ENCODE measurements at regions not wholly inside any gene's neighbourhood (a gene's known extent, or its start where the extent isn't known, plus 50 kb on each side); places are given as distances from the start of the nearest gene placed in this dataset.

DNA sequence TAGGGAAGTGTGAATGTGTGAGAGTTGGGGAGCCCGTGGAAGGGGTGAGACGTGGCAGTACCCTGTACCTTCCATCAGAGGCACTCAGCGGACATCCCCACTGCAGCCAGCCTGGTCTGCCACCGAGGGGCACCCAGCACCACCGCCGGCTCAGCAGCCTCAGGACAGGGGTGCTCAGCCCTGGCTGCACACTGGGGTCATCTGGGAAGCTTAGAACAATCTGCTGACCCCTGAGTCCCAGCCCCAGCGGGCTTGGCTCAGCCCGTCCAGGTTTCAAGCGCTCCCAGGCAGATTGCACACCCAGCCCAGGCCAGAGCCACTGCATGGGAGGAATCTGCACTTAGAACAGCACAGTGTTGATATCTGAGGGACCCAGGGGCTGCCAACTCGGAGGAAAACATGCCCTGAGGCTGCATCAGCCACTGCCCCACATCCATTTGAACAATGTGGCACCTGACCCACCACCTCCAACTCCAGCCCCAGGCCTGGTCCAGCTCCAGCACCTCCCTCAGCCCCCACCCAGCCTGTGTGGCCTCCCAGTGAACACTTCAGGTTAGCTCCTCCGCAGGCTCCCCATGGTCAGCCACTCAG is 147.1 kb upstream of the OTOS start:
- DNase-seq = no peak

DNA sequence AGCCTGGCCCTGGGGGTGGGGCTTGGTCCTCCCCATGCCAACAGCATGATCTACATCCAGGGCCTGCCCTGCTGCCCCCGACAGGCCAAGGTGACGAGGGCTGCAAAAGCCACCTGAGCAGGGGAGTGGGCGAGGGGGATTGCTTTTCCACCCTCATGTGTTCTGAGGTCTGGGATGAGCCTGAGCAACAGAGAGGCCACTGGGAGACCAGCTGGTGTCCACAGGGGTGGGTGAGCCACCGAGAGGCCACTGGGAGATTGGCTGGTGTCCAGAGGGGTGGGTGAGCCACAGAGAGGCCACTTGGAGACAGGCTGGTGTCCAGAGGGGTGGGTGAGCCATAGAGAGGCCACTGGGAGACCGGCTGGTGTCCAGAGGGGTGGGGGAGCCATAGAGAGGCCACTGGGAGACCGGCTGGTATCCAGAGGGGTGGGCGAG is 147.4 kb upstream of the GPC1 start:
- no peak for DNase-seq

- no peak for DNase-seq
Observed at GRCh38 chr2:240289701-240290431, 145.6 kb upstream of the GPC1 start.

GRCh38 chr2:240290432-240291336 is 144.8 kb upstream of the GPC1 start:
- DNase-seq = no peak

DNA sequence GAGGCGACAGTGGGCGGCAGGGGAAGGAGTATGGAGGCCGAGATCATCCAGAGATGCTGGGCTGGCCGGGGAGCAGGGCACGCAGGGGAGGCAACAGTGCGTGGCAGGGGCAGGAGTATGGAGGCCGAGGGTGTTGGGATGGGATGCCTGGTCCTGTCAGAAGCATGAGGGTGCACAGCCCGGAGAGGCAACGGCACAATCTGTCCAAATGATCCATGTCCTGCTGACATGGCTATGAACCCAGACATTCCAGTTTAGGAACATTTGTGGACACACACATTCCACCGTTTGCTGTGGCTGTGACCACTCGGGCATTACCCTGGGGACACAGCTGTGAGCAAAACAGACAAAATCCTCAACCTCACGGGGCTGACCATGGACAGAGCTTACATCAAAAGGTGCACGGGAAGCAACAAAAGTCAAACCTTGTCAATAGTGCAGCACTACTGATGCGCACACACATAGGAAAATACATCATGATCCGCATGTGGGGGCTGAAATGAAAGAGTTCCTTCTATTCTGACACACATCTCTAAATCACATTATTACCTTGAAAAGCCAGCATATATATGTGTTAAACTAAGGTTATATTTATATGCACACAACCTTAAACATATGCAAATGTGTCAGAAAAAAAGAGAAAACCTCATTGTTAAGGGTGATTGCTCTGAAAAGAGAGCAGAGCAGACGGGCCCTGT is 144.0 kb upstream of the GPC1 start:
- DNase-seq = no peak

- DNase-seq = no peak
Observed at GRCh38 chr2:240292035-240292574, 143.4 kb upstream of the GPC1 start.

DNA sequence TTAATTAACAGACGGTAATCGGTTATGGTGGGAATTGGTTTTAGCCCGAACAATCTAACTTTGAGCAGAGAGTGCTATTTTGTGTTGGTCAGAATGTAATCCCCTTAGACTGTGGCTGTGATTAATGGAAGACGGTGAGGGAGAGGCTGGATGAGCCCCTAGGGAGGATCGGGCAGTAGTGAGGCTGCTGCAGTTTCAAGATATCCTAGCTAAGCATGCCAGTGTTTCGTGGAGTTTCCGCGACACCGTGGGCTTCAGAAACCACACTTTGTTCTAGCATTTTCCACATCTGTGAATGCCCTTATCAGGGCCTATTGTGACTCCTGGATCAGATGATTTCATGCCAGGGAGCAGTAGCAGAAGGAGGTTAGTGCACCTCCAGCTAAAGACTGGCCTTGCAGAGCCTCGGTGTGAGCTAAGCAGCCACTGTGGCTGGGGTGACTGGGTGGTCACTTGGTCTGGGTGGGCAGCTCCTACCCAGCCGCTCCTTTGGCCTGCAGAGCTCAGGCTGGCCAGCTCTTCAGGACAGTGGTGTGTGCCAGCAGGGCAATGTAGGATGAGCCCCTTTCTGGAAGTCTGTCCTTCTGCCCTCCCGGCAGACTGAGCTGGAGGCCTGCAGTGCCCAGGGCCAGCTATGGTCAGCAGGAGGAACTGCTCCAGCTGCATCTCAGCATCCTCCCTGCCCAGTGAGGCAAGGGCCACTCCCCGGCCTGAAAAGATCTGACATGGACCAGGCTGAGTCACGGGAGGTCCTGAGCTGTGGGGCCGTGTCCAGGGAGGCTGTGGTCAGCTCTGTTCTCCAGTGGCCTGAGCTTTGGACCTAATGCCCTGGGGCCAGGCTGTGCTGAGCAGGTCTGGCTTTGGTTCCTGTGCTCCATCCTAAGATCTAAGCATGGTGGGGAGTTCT is 142.6 kb upstream of the GPC1 start:
- no peak for DNase-seq

DNA sequence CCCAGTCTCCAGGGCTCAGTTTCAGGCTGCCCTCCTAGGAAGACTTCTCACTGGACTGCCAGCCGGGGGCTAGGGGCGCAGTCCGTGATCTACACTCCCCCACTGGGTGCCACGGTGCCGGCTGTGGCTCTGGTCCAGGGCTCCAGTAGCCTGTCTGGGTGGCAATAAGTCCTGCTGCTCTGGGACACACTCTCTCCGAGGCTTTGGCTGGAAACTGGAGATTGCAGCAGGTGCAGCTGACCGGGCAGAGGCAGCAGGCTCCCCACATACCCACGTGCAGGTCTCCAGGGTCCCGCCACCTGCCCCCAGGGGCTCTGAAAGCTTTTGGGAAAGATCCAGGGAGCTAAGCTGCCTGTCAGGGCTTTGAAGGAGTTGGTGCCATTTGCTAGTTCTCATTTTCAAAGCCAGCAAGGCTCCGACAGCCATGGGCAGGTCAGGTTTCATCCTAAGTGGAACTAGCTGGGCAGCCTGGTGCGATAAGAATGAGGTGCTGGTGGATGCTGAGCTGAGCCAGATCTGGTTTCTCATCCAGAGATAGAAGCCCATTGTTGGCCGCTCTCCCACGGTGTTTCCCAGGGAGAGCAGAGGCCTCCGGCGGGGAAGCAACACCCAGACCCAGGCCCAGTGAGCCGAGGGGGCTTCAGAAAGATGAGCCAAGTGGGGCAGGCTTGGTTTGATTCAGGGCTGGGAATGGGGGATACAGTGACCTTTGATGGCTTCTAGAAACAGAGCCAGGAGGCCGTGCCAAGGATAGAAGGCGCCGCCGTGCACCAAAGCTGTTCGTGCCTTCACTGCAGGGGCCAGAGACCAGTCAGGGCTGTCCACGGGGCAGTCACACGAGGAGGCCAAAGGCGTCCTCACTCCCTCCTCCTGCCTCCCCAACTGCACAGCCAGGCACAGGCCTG is 141.7 kb upstream of the GPC1 start:
- peak; percentile 29 for DNase-seq

DNA sequence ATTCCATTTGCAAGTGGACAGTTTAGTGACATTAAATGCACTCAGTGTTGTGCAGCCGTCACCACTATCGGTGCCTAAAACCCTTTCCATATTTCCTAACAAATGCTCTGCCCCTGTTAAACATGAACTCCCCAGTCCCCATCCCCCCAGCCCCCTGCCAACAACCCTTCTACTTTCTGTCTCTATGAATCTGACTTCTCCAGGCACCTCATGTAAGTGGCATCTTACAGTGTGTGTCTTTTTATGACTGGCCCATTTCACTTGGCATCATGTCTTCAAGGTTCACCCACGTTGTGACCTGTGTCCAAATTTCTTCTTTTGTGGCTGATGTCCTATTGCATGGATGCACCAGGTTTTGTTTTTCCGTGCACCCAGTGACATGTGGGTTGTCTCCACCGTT is 140.9 kb upstream of the GPC1 start:
- DNase-seq = no peak

- no peak for DNase-seq
Observed at GRCh38 chr2:240295256-240296103, 140.0 kb upstream of the GPC1 start.

DNA sequence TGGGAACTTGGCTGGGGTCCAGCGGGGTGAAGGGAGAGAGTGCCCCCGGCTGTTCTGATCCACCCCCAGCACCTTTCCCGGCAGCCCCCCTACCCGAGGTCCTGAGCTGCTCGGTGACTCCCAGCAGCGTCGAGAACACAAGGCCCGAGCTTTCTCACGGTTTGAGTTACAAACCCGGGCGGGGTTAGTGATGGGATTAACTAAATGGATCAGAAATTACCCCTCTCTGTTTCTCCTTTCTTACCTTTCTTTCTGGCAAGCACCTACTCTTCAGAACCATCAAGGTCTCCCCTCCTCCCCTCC is 139.4 kb upstream of the GPC1 start:
- DNase-seq = no peak

- DNase-seq = no peak
Observed at GRCh38 chr2:240296476-240297255, 138.8 kb upstream of the GPC1 start.

- DNase-seq = no peak
Observed at GRCh38 chr2:240297256-240298116, 138.0 kb upstream of the GPC1 start.

GRCh38 chr2:240298117-240298790 is 137.2 kb upstream of the GPC1 start:
- no peak for DNase-seq

GRCh38 chr2:240298803-240299709 is 136.4 kb upstream of the GPC1 start:
- DNase-seq = no peak

- DNase-seq = no peak
Observed at GRCh38 chr2:240299710-240300068, 135.8 kb upstream of the GPC1 start.
